SH-SY5Y (cell line): ENCODE measurements at regions not wholly inside any gene's neighbourhood (a gene's known extent, or its start where the extent isn't known, plus 50 kb on each side); places are given as distances from the start of the nearest gene placed in this dataset.

Experiments used
- GATA2 ChIP-seq: IDR thresholded peaks from 2 replicates; pipeline ENCODE4 v1.6.1; 2011; ENCODE audit warnings: mild to moderate bottlenecking, low read depth, low read length
- GATA3 ChIP-seq: IDR thresholded peaks from 2 replicates; pipeline ENCODE4 v1.6.1; 2011; ENCODE audit warnings: low read depth, mild to moderate bottlenecking, low read length, moderate library complexity

GRCh38 chr10:31215052-31215451, 104.0 kb upstream of the ZEB1 start:
- TF ChIP-seq GATA2 (no peak), GATA3 (no peak)

- TF ChIP-seq GATA3: no peak
- TF ChIP-seq GATA2: no peak
Measured at GRCh38 chr10:31219306-31219705, 99.7 kb upstream of the ZEB1 start.

GRCh38 chr10:31239961-31240360, 79.1 kb upstream of the ZEB1 start:
- TF ChIP-seq GATA3 (no peak), GATA2 (no peak)

- TF ChIP-seq GATA3 (no peak), GATA2 (no peak)
Measured at GRCh38 chr10:31242902-31243301, 76.1 kb upstream of the ZEB1 start.

GRCh38 chr10:31253237-31253636, 65.8 kb upstream of the ZEB1 start:
- TF ChIP-seq GATA3 (no peak), GATA2 (no peak)

GRCh38 chr10:31261511-31262311, 57.3 kb upstream of the ZEB1 start:
- no peak for TF ChIP-seq GATA2
- TF ChIP-seq GATA3: no peak

GRCh38 chr10:31262672-31263071, 56.3 kb upstream of the ZEB1 start:
- TF ChIP-seq GATA2 (no peak), GATA3 (no peak)

- TF ChIP-seq GATA2 (no peak), GATA3 (no peak)
Measured at GRCh38 chr10:31263903-31264302, 55.1 kb upstream of the ZEB1 start.

GRCh38 chr10:31268444-31269303, 50.3 kb upstream of the ZEB1 start:
- no peak for TF ChIP-seq GATA3
